ENCODE measurements at regions not wholly inside any gene's neighbourhood (a gene's known extent, or its start where the extent isn't known, plus 50 kb on each side); places are given as distances from the start of the nearest gene placed in this dataset.

DNA sequence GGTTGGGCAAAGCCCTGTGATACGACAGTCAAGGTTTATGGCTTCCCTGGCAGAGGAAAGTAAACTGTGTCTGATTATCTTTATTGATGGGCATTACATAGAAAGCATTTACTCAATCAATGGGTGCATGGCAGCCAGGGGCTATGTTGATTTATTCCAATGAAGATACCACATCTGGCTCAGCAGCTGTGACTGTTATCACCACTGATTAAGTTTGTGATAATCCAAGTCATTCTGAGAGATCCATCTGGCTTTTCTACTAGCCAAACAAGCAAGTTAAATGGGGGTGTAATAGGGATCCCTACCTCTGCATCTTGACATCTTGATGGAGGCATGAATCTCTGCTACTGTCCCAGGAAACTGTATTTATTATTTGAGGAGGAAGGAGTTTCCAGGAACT is 86.7 kb downstream of the KLF6 start:
- no peak for TF ChIP-seq CTCF (conservative IDR thresholded peaks at IDR 0.05; ENCODE audit: low read depth, low read length)
- no peak for TF ChIP-seq EZH2 (IDR thresholded peaks at IDR 0.05; ENCODE audit: low read length, unreplicated experiment)

Data from PC-3 (cell line).